GM06990 (cell line): ENCODE measurements at regions not wholly inside any gene's neighbourhood (a gene's known extent, or its start where the extent isn't known, plus 50 kb on each side); places are given as distances from the start of the nearest gene placed in this dataset.
"Not testable (repeated sequence)": the region's sequence is repeated elsewhere in the genome, so short reads cannot be mapped to it uniquely, and the experiment has no call there.

Experiments
- DNase-seq: peaks from one replicate; pipeline ENCODE4 v3.0.0-alpha.2; 2011; ENCODE audit not compliant: insufficient read length; ENCODE audit errors: extremely low read depth
- H3K27me3 ChIP-seq: replicated peaks from 2 replicates; pipeline ENCODE4 v1.6.0; 2011; ENCODE audit warnings: low read length; ENCODE audit not compliant: control insufficient read depth, insufficient read depth
- H3K36me3 ChIP-seq: 2 replicates; pipeline ENCODE4 v1.5.1; 2011; ENCODE audit warnings: low read length; ENCODE audit not compliant: control insufficient read depth, insufficient read depth
- H3K4me3 ChIP-seq: replicated peaks from 2 replicates; pipeline ENCODE4 v1.5.1; 2011; ENCODE audit warnings: low read depth, mild to moderate bottlenecking, control low read depth, low read length
- CTCF ChIP-seq: IDR thresholded peaks from 2 replicates; pipeline ENCODE4 v1.5.1; 2011; ENCODE audit warnings: low read length, control low read depth, mild to moderate bottlenecking, inconsistent platforms; ENCODE audit not compliant: insufficient read depth, poor library complexity, severe bottlenecking

GRCh38 chr11:96540875-96541274 is 151.1 kb downstream of the JRKL start:
- no peak overlapping the region for H3K4me3 ChIP-seq
- no peaks in the 10 kb centered on the region for H3K27me3 ChIP-seq
- TF ChIP-seq CTCF: no peak
- DNase-seq: no peak
- H3K36me3 ChIP-seq: no peaks in the 10 kb centered on the region

GRCh38 chr11:96543177-96543576 is 153.4 kb downstream of the JRKL start:
- no peak for TF ChIP-seq CTCF
- Histone ChIP-seq H3K4me3 (no peak overlapping the region), H3K27me3 (no peaks in the 10 kb centered on the region), H3K36me3 (no peaks in the 10 kb centered on the region)
- DNase-seq: no peak

- H3K27me3 ChIP-seq, H3K36me3 ChIP-seq, H3K4me3 ChIP-seq, DNase-seq: not testable (repeated sequence)
Measured at GRCh38 chr11:96545192-96545591, 155.4 kb downstream of the JRKL start.

- Histone ChIP-seq H3K4me3 (no peak overlapping the region), H3K36me3 (no peaks in the 10 kb centered on the region), H3K27me3 (no peaks in the 10 kb centered on the region)
- TF ChIP-seq CTCF: no peak
- DNase-seq: no peak
Measured at GRCh38 chr11:96551136-96551535, 161.3 kb downstream of the JRKL start.

- no peak for TF ChIP-seq CTCF
- H3K4me3 ChIP-seq: no peak overlapping the region
- H3K27me3 ChIP-seq: no peaks in the 10 kb centered on the region
- no peak for DNase-seq
- H3K36me3 ChIP-seq: no peaks in the 10 kb centered on the region
Measured at GRCh38 chr11:96554236-96554820, 164.5 kb downstream of the JRKL start.

GRCh38 chr11:96555826-96556225 is 166.0 kb downstream of the JRKL start:
- DNase-seq, H3K36me3 ChIP-seq, H3K27me3 ChIP-seq, H3K4me3 ChIP-seq: not testable (repeated sequence)

GRCh38 chr11:96560727-96561126 is 170.9 kb downstream of the JRKL start:
- not testable (repeated sequence) for DNase-seq, H3K36me3 ChIP-seq, H3K4me3 ChIP-seq, H3K27me3 ChIP-seq
